HG03103 (cell line): ENCODE measurements at regions not wholly inside any gene's neighbourhood (a gene's known extent, or its start where the extent isn't known, plus 50 kb on each side); places are given as distances from the start of the nearest gene placed in this dataset.

Experiments used
- ATAC-seq: cut with Tn5 transposase; IDR thresholded peaks from one replicate; pipeline ENCODE4 v1.9.1; 2021; ENCODE audit warnings: low read depth; ENCODE audit not compliant: unreplicated experiment

DNA sequence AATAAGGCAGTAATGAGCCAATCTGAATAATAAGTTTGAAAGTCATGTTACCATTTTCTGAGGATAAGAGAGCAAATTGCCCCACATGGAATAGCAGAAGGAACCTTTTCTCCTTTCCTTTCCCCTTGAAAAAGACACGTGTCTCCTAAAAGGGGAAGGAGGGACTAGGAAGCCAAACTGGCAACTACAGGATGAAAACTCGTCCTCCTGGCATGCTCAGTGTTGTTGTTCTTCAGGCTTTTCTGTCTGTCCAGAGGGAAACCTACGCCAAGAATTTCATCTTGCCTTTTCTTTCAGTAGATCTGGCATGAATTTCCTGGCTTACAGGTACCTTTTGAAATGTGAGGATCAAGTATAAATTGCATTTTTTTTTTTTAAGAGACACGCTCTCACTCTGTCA is 355.9 kb upstream of the TLE4 start:
- no peak for ATAC-seq

DNA sequence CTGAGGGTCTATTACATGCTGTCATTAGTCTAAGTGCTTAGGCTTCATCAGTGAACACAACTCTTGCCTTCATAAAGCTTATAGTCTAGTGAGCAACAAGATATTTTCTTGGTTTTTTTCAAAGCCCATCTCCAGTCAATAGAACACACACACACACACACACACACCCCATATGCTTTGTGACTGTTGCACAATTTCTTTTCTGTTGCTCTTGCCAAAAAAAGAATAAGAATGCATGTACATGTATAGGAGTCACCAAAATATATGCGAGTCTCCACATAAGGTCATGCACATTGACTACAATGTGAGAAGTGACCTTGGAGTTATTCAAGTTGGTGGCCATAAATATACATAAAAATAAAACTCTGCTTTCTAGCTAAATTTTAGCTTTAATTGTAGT is 351.5 kb upstream of the TLE4 start:
- ATAC-seq: no peak

DNA sequence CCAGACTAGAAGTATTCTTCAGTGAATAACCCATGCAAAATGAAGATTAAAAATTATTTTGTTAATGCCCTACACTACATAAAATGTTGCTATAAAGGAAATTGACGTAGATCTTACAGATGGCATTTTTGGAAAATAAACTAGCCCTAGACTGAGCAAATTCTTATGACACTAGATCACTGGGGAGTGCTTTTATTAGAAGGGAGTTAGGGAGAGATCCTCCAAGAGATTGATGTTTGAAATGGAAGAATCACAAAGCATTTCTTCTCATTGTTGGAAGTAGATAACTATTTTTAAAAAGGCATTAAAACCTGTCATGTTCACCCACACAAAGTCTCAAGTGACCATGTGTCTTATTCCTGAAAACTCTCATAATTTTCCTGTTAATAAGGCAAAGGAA is 351.1 kb upstream of the TLE4 start:
- ATAC-seq: no peak

DNA sequence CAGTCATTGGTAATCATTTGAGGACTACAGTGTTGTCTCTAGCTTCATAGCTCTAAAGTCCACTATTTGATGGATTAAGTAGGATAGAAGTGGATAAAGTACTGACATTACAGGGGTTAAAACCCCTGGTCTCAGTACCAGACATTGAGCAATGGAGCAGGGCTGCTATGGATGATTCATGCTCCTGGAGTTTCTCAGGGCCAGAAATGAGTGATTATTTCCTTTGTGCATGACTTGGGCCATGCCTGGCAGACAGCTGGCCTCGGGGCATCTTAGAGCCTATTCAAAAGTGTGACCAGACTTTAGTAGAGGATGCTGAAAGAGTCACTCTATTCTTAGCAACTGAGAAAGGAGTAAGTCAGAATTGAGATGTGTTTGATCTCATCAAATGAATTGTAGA is 350.7 kb upstream of the TLE4 start:
- ATAC-seq: no peak

DNA sequence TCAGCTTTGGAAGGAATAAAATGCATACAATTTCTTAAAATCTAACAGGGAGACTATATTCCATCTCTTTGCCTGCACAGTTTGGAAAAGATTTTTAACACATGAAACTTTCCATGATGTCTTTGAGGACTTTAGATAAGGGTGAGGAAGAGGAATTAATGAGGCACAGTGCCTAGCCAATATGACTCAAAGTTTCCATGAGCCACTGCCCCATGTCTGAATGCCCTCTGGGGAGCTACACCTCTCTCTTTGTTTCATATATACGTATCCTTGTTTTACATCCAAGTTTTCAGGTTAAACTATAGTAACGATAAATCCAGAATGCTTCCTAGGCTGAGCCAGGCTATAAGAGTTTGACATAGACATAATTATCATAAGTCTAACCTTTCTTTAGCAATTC is 349.3 kb upstream of the TLE4 start:
- no peak for ATAC-seq

DNA sequence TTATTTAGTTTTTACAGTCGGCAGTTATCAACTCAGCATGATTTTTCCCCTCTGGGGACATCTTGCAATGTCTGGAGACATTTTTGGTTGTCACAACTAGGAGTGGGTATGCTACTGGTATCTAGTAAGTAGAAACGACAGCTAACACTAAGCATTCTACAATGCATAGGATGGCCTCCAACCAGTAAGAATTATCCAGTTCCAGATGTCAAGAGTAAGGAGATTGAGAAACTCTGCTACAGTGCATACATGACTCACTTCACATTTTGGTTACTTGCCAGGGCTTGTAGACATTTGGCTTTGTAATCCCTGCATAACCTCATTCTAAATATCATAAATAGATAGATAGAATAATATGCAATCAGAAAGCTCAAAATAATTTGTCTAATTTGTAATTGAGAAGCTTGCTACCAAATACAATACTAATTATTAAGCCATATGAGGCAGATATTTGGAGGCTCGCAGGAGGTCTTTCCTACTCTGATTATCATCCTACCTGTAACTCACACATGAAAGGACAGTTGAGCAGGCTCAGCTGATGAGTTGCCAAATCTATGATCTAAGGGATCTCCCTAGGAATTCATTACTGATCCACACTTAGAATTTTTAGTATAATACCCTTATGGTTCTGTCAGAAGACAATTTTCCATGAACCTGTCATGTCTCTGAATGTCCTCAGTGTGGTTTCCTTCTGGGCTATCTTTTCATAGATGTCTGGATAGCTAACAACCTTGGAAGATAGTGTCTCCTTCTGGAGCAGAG is 346.9 kb upstream of the TLE4 start:
- no peak for ATAC-seq

DNA sequence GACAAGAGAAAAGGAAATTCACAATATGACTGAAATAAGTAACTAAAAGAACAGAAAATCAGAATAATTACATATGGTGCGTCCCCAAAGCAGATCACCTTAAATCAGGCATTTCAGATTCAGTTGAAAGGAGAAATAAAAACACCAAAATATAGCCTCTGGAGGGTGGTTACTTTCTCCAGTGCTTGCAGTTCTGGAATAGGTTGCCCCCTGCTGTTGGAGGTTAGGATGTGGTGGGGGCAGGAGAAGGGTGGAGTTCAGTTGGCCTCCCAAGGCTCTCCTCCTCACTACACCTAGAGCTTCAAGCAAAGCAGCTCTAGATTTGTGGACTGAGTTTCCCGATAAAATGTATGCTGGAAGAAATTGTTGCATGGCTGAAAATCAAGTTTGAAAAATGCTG is 338.2 kb upstream of the TLE4 start:
- ATAC-seq: peak; percentile 76

DNA sequence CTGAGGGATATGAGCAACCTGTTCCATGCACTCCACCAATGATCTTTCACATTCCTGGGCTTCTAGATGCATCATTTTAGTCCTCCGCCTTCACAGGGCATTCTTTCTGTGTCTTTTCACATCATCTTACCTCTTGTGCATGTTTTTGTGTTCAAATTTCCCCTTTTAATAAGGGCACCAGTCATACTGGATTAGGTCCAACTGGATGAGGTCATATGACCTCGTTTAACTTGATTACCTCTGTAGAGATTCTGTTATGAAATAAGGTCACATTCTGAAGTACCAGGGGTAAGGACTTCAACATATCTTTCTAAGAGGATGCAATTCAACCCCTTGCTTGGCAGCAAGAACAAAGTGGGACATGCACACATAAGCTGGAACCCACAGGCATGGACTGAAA is 335.3 kb upstream of the TLE4 start:
- no peak for ATAC-seq

DNA sequence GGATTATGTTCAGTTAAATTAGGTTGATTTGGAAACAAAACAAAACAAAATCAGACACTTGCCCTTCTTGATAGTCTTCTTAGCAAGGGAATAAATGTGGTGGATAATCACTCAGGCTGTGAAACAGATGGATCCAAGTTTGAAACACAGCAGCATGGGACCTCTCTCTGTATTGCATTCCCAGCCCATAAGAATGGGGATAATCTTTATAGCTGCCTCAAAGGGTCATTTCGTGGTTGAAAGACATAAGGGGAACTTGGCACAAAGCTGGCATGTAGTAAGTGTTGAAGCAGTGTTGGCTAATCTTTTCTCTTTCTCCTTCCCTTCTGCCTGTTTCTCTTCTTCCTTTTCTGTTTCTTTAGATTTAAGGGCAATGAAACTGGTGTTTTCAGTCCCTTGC is 333.9 kb upstream of the TLE4 start:
- ATAC-seq: no peak

DNA sequence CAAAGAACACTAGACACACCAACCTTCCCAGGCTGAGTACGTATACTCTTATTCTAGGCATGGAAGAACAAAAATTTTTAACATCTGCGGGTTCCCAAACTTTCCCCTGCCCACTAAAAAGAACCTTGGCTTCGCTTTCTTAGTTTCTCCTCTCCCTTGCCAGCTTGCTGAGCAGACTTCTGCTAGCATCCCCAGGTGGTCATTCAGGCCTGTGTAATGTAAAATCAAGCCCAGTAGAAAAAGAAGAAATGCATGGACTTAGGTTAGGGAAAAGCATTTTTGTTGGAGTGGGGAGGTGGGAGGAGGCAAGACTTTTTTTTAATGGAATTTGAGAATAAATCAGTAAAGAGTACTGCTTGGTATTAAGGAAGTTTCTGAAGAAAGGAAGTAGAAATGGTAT is 331.0 kb upstream of the TLE4 start:
- no peak for ATAC-seq

DNA sequence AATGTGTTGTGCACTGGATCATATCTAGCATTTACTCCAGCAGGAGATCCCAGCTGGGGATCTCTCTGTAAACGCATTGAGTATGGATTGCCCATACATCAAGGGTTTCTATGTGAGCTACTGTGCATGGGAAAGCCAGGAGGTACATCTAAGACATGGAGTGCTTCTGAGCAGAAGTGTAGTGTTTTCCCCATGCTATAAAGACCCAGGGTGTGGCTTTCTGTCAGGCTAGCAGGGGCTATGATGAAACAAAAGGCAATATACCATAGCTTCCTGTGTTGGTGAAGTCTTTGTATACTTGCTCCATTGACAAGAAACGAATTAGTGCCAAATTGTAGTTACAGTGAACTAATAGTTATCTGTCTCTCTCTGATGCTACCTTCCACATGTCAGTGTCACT is 329.3 kb upstream of the TLE4 start:
- ATAC-seq: no peak

DNA sequence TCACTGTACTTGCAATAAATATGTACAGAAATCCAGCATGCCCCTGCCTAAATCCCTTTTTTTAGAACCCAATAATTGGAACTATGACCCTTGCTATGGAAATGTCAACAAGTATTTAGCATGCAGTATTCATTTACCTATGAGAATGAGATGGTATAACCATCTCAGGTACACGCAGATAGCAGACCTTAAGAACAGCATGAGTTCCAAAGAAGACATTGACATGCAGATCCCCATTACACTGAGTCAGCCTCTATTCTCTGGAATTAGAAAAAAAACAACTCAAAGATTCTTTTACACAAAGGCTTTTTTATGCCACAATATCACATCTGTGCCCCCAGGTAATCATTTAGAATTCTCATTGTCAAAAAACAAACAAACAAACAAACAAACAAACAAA is 325.6 kb upstream of the TLE4 start:
- ATAC-seq: no peak

DNA sequence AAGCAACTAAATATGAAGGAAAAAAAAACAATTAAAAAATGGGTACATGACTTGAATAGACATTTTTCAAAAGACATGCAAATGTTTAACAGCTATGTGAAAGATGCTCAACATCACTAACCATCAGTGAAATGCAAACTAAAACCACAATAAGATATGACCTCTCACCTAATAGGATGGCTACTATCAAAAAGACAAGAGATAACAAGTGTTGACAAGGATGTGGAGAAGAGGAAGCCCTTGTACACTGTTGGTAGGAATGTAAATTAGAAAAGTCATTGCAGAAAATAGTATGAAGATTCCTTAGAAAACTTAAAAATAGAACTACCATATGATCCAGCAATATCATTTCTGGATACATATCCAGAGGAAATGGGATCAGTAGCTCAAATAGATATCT is 324.7 kb upstream of the TLE4 start:
- no peak for ATAC-seq

DNA sequence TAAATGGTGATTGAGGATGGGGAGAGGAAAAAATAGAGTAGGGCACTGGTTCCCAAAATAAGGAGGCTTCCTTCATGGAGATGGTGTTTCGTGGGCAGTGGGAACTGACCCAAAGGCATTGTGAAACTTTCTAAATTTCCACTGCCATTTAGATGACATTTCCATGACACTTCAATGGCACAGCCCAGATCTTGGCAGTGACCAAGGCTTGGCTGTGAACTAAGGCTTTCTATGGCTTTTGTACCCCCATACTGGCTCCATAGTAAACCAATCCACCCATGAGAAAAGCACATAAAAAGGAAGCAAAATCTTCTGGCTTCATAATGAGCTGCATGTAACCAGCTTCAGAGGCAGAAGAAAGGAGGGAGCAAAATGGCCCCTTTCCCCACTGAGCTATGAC is 321.0 kb upstream of the TLE4 start:
- no peak for ATAC-seq

DNA sequence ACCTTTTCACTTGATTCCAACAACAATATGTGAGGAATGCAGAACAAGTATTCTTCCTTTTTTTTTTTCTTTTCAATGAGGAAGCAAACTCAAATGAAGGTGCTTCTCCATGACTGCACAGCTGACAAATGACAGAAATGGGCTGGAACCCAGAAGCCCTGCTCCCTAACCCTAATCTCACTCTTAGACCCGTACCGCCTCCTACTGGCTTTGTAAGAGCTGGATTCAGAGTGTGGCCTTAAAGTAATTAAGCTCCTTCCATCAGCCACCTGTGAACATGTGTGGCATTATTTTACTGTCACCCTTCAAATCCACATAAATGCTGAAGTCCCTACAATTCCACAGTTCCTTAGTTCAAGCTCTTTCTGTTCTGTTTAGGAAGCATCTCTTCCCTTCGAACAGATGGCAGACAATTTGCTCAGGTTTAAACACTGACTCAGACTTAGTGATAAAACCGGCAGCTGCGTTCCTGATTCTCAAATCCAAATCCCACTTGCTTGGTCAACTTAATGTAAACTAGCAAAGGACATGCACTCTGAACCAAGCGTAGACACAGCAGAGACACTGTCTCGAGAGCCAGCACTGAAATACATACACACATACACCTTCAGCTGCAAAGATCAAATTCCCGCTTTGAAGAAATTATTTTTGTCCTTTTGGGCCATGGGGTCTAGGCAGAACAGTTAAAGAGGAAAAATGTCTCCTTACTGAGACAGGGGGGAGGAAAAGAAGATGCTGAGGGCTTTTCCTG is 316.7 kb upstream of the TLE4 start:
- ATAC-seq: no peak

DNA sequence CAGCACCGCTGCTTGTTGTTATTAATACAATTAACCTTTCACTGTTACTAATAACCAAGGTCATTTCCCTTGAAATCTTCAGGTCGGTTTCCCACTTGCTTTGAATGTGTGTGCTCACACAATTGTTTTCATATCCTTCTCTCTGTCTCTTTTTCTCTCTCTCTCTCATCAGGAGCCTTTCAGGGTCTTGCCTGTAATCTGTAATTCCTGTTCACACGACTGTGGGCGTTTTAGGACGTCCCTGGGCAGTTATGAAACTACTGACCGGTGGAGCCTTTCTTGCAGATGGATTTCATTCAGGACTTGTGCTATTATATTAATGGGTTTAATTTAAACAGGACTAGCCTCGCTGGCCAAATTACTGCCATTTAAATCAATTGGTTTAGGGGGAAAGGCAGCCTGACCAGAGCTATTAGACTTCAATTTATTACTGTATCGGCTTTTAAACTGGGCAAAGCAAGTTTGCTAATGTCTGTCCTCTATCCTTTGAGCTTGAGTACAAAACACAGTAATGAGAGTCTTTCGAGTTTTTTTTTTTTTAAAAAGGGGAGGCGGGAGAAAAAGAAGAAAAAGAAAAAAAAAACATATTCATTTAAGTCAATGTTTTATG is 316.0 kb upstream of the TLE4 start:
- no peak for ATAC-seq

DNA sequence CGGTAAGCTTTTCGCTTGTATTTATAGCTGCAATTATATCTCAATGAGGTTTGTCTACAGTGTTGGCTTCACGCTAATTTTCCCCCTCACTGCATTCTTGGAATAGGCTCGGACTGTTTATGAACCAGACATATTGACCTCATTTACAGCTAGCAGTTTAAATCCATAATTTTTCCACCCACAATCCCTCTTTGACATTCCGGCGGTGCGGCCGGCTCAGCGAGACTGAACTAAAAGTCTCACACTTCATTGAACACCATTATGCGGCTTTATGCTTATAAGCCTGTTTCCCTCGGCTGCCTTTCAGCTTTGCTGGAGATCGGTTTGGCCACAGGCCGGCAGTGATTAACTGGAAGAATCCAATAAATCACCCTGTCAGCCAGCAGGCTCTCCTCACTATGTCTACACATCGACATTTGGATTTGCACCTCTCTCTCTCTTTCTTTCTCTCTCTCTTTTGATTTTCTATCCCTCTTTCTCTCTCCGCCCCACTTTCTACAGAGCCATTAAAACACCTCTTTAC is 315.0 kb upstream of the TLE4 start:
- no peak for ATAC-seq

DNA sequence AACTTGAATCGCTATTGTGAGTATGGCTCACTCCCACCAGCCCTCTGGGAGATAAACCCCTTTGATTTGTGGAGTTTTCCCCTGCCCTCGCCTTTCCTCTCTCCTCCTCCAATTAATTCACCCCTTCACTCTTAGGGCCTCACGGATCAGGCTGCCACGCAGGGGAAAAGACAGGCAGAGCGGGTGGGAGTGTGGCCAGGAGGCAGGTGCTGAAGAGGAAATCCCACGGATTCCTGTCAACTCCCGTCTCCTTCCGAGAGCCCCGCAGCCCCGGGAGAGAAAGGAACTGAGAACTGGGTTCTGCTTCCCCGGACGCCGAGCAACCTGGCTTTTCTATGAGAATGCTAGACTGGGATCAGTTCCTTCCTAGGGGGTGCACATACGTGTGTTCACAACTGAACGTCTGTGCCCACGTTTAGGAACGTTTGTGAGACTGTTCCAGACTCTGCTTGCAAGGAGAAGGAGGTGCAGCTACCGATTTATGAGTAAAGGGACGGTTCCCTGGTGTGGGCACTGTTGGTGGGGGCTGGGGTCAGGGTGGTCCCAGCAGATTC is 314.5 kb upstream of the TLE4 start:
- no peak for ATAC-seq

DNA sequence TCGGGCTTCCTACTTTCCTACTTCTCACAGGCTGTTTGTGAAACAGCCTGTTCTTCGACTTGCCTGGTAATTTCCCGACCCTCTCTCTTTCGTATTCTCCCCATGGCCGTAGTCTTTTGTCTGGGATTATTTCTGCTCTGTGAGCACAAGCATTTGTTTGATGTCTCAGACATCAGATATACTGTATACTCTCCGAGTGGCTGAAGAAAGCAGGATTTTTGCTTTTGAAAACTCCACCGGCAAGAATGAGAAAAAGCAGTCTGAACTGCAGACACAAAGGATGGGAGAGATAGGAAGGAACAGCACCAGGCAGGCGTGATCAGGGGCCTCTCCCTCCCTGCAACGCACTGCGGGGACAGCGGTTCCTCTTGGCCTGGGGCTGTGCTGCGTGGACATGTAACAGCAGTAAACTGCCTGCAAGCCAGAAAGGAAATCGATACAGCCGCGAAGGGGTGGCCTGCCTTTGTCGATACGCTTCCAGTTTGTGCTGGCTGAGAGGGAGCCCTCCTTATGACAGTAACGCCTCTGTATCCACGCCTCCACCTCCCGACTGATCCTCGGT is 313.9 kb upstream of the TLE4 start:
- ATAC-seq: no peak

DNA sequence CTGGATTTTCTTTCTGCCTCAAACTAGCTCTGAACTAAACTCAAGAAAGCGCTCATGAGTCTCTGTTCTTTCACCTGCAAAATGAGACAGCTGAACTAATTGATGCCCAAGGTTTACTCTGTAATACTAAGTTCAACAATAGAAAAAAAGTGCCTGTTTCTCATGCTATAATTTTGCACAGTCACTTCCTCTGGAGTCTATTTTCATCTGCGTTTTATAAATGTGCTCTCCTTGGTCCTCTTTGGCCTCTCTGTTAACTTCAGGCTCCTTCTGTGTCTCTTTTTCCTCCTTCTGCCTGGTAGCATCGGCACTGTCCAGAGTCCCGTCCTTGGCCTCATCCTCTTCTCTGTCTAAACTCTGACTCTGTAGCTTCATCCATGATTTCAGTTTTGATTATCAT is 311.9 kb upstream of the TLE4 start:
- ATAC-seq: no peak

DNA sequence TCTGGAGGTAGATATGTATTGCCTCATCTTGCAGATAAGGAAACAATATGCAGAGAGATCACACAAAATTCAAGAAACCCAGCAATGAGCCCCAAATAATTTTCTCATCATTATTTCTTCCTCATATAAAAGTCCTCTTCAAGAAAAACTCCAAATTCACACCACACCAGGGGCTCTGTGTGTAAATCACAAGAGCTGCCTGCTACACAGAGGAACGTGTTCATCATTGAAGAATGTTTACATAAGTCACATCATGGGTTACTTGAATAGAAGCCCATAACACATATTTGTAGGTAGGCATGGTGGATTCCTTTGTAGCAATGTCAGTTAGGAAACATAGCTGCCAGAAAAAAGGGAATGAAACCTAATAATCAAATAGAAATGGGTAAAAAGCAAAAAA is 308.1 kb upstream of the TLE4 start:
- no peak for ATAC-seq
